RCC 7860 (cell line): ENCODE measurements at regions not wholly inside any gene's neighbourhood (a gene's known extent, or its start where the extent isn't known, plus 50 kb on each side); places are given as distances from the start of the nearest gene placed in this dataset.
A peak's percentile ranks its signal among the peaks of the same experiment; 100 is the strongest.
"Not testable (repeated sequence)": the region's sequence is repeated elsewhere in the genome, so short reads cannot be mapped to it uniquely, and the experiment has no call there.

ENCODE experiments used
- DNase-seq: peaks from one replicate; pipeline ENCODE4 v3.0.0-alpha.2; 2015; ENCODE audit warnings: low spot score
- FAIRE-seq: peaks from 2 replicates; lab custom pipeline; 2012; peaks lifted over from hg19 to GRCh38; lab: Jason Lieb, UNC

GRCh38 chr21:33994373-33994772, 78.8 kb upstream of the ATP5PO start:
- FAIRE-seq (no peak), DNase-seq (no peak)

- DNase-seq (no peak), FAIRE-seq (no peak)
Observed at GRCh38 chr21:33993286-33994231, 78.0 kb upstream of the ATP5PO start.

GRCh38 chr21:33992412-33992811, 76.8 kb upstream of the ATP5PO start:
- not testable (repeated sequence) for DNase-seq, FAIRE-seq

GRCh38 chr21:33991133-33991532, 75.5 kb upstream of the ATP5PO start:
- DNase-seq, result no peak
- FAIRE-seq, result no peak

GRCh38 chr21:33989440-33989839, 73.8 kb upstream of the ATP5PO start:
- DNase-seq (no peak), FAIRE-seq (no peak)

GRCh38 chr21:33988237-33989017, 72.8 kb upstream of the ATP5PO start:
- FAIRE-seq (no peak), DNase-seq (no peak)

- DNase-seq (no peak), FAIRE-seq (no peak)
Observed at GRCh38 chr21:33987461-33987860, 71.9 kb upstream of the ATP5PO start.

GRCh38 chr21:33985117-33986050, 69.8 kb upstream of the ATP5PO start:
- DNase-seq (no peak), FAIRE-seq (no peak)

- FAIRE-seq, result no peak
Observed at GRCh38 chr21:33984021-33984481, 68.4 kb upstream of the ATP5PO start.

GRCh38 chr21:33981391-33982101, 65.9 kb upstream of the ATP5PO start:
- DNase-seq (no peak), FAIRE-seq (no peak)

More at GRCh38 chr21:33984021-33984481, 68.4 kb upstream of the ATP5PO start:
- DNase-seq, result no peak

GRCh38 chr21:33980276-33980916, 64.8 kb upstream of the ATP5PO start:
- FAIRE-seq, result no peak
- no peak for DNase-seq

- FAIRE-seq (no peak), DNase-seq (no peak)
Observed at GRCh38 chr21:33978585-33978984, 63.0 kb upstream of the ATP5PO start.

GRCh38 chr21:33977721-33978369, 62.2 kb upstream of the ATP5PO start:
- DNase-seq, result no peak
- FAIRE-seq, result no peak

- DNase-seq (no peak), FAIRE-seq (no peak)
Observed at GRCh38 chr21:33977017-33977720, 61.6 kb upstream of the ATP5PO start.

GRCh38 chr21:33976082-33977016, 60.7 kb upstream of the ATP5PO start:
- FAIRE-seq (peak; percentile 95), DNase-seq (peak; percentile 91)

GRCh38 chr21:33975548-33976081, 60.0 kb upstream of the ATP5PO start:
- FAIRE-seq (peak; percentile 72), DNase-seq (peak; percentile 87)
